IPS-20b (cell line): ENCODE measurements at regions not wholly inside any gene's neighbourhood (a gene's known extent, or its start where the extent isn't known, plus 50 kb on each side); places are given as distances from the start of the nearest gene placed in this dataset.
"Not testable (repeated sequence)": the region's sequence is repeated elsewhere in the genome, so short reads cannot be mapped to it uniquely, and the experiment has no call there.

Experiments used
- H3K27ac ChIP-seq: one replicate; pipeline ENCODE4 v1.5.1; 2013; ENCODE audit warnings: low read length
- H3K27me3 ChIP-seq: 2 replicates; pipeline ENCODE4 v1.6.1; 2013; ENCODE audit warnings: mild to moderate bottlenecking, low read length, inconsistent platforms; ENCODE audit not compliant: insufficient read depth
- H3K36me3 ChIP-seq: 2 replicates; pipeline ENCODE4 v1.6.1; 2013; ENCODE audit warnings: low read depth, mild to moderate bottlenecking, inconsistent platforms, low read length, moderate library complexity; ENCODE audit not compliant: insufficient read depth
- H3K4me1 ChIP-seq: 2 replicates; pipeline ENCODE4 v1.6.1; 2013; ENCODE audit warnings: mild to moderate bottlenecking, control low read depth, inconsistent platforms, low read length, moderate library complexity; ENCODE audit not compliant: insufficient read depth
- H3K4me3 ChIP-seq: 2 replicates; pipeline ENCODE4 v1.5.1; 2013; ENCODE audit warnings: mild to moderate bottlenecking, low read length, inconsistent platforms
- H3K9ac ChIP-seq: 2 replicates; pipeline ENCODE4 v1.6.1; 2013; ENCODE audit warnings: low read depth, mild to moderate bottlenecking, inconsistent platforms, low read length, moderate library complexity
- H3K9me3 ChIP-seq: 2 replicates; pipeline ENCODE4 v1.6.1; 2013; ENCODE audit warnings: mild to moderate bottlenecking, low read depth, low read length, inconsistent platforms; ENCODE audit not compliant: insufficient read depth

- H3K4me1 ChIP-seq, result no peaks in the 10 kb centered on the region
- H3K4me3 ChIP-seq, result no peak overlapping the region
- H3K27me3 ChIP-seq, result no peaks in the 10 kb centered on the region
- H3K27ac ChIP-seq, result no peak overlapping the region
- H3K9ac ChIP-seq, result no peak overlapping the region
- no peaks in the 10 kb centered on the region for H3K9me3 ChIP-seq
- H3K36me3 ChIP-seq, result no peaks in the 10 kb centered on the region
These were observed 287.6 kb upstream of the GOT2 start for GRCh38 chr16:59021751-59022150.

- Histone ChIP-seq H3K9me3 (no peaks in the 10 kb centered on the region), H3K4me1 (no peaks in the 10 kb centered on the region), H3K4me3 (no peak overlapping the region), H3K27me3 (no peaks in the 10 kb centered on the region), H3K36me3 (no peaks in the 10 kb centered on the region), H3K27ac (no peak overlapping the region), H3K9ac (no peak overlapping the region)
These were observed 279.8 kb upstream of the GOT2 start for GRCh38 chr16:59013930-59014329.

GRCh38 chr16:58999762-59000161 lies 265.6 kb upstream of the GOT2 start:
- no peak overlapping the region for H3K27ac ChIP-seq

GRCh38 chr16:58992755-58993154 lies 258.6 kb upstream of the GOT2 start:
- H3K27me3 ChIP-seq, H3K4me1 ChIP-seq, H3K9ac ChIP-seq, H3K36me3 ChIP-seq, H3K27ac ChIP-seq, H3K4me3 ChIP-seq, H3K9me3 ChIP-seq: not testable (repeated sequence)

More at GRCh38 chr16:58999762-59000161, 265.6 kb upstream of the GOT2 start:
- H3K4me3 ChIP-seq, result no peak overlapping the region
- H3K27me3 ChIP-seq, result no peaks in the 10 kb centered on the region
- no peaks in the 10 kb centered on the region for H3K9me3 ChIP-seq
- H3K36me3 ChIP-seq, result no peaks in the 10 kb centered on the region
- no peaks in the 10 kb centered on the region for H3K4me1 ChIP-seq
- no peak overlapping the region for H3K9ac ChIP-seq

- not testable (repeated sequence) for H3K36me3 ChIP-seq, H3K9ac ChIP-seq, H3K27ac ChIP-seq, H3K4me1 ChIP-seq, H3K27me3 ChIP-seq, H3K4me3 ChIP-seq, H3K9me3 ChIP-seq
These were observed 249.3 kb upstream of the GOT2 start for GRCh38 chr16:58983181-58983965.

- H3K36me3 ChIP-seq, result no peaks in the 10 kb centered on the region
- H3K4me3 ChIP-seq, result no peak overlapping the region
- H3K4me1 ChIP-seq, result no peaks in the 10 kb centered on the region
- H3K27ac ChIP-seq, result no peak overlapping the region
- H3K27me3 ChIP-seq, result no peaks in the 10 kb centered on the region
- H3K9ac ChIP-seq, result no peak overlapping the region
- H3K9me3 ChIP-seq, result no peaks in the 10 kb centered on the region
These were observed 236.7 kb upstream of the GOT2 start for GRCh38 chr16:58970775-58971174.

- H3K27me3 ChIP-seq, result no peaks in the 10 kb centered on the region
- no peaks in the 10 kb centered on the region for H3K36me3 ChIP-seq
- no peak overlapping the region for H3K9ac ChIP-seq
- H3K4me3 ChIP-seq, result no peak overlapping the region
- H3K9me3 ChIP-seq, result no peaks in the 10 kb centered on the region
- no peak overlapping the region for H3K27ac ChIP-seq
- peaks cover 5% of the 10 kb centered on the region; the same call in 1 of the 2 replicates for H3K4me1 ChIP-seq
These were observed 229.4 kb upstream of the GOT2 start for GRCh38 chr16:58963479-58963878.

GRCh38 chr16:58962811-58963210 lies 228.7 kb upstream of the GOT2 start:
- no peaks in the 10 kb centered on the region for H3K27me3 ChIP-seq
- H3K27ac ChIP-seq, result no peak overlapping the region
- H3K4me3 ChIP-seq, result no peak overlapping the region
- no peaks in the 10 kb centered on the region for H3K36me3 ChIP-seq
- no peak overlapping the region for H3K9ac ChIP-seq
- no peaks in the 10 kb centered on the region for H3K9me3 ChIP-seq
- H3K4me1 ChIP-seq, result peaks cover 5% of the 10 kb centered on the region; the same call in 1 of the 2 replicates

- H3K4me3 ChIP-seq, result no peak overlapping the region
- no peak overlapping the region for H3K27ac ChIP-seq
- no peaks in the 10 kb centered on the region for H3K27me3 ChIP-seq
- H3K9me3 ChIP-seq, result no peaks in the 10 kb centered on the region
- no peak overlapping the region for H3K9ac ChIP-seq
- H3K4me1 ChIP-seq, result peaks cover 5% of the 10 kb centered on the region; the same call in 1 of the 2 replicates
- no peaks in the 10 kb centered on the region for H3K36me3 ChIP-seq
These were observed 226.4 kb upstream of the GOT2 start for GRCh38 chr16:58960484-58960883.

GRCh38 chr16:58960034-58960433 lies 225.9 kb upstream of the GOT2 start:
- no peaks in the 10 kb centered on the region for H3K36me3 ChIP-seq
- no peaks in the 10 kb centered on the region for H3K27me3 ChIP-seq
- no peak overlapping the region for H3K27ac ChIP-seq
- H3K9ac ChIP-seq, result no peak overlapping the region
- no peak overlapping the region for H3K4me3 ChIP-seq
- H3K4me1 ChIP-seq, result peaks cover 5% of the 10 kb centered on the region; the same call in 1 of the 2 replicates
- H3K9me3 ChIP-seq, result no peaks in the 10 kb centered on the region

GRCh38 chr16:58958749-58959148 lies 224.6 kb upstream of the GOT2 start:
- Histone ChIP-seq H3K4me1 (peaks cover 5% of the 10 kb centered on the region; the same call in 1 of the 2 replicates), H3K9ac (no peak overlapping the region), H3K36me3 (no peaks in the 10 kb centered on the region), H3K9me3 (no peaks in the 10 kb centered on the region), H3K4me3 (no peak overlapping the region), H3K27me3 (no peaks in the 10 kb centered on the region), H3K27ac (no peak overlapping the region)

GRCh38 chr16:58948244-58948643 lies 214.1 kb upstream of the GOT2 start:
- Histone ChIP-seq H3K27ac (no peak overlapping the region), H3K36me3 (no peaks in the 10 kb centered on the region), H3K9ac (no peak overlapping the region), H3K4me3 (no peak overlapping the region), H3K4me1 (no peaks in the 10 kb centered on the region), H3K27me3 (no peaks in the 10 kb centered on the region), H3K9me3 (peaks cover 4% of the 10 kb centered on the region; the same call in 1 of the 2 replicates)
